RCC 7860 (cell line): ENCODE measurements at regions not wholly inside any gene's neighbourhood (a gene's known extent, or its start where the extent isn't known, plus 50 kb on each side); places are given as distances from the start of the nearest gene placed in this dataset.
"Not testable (repeated sequence)": the region's sequence is repeated elsewhere in the genome, so short reads cannot be mapped to it uniquely, and the experiment has no call there.

ENCODE experiments used
- DNase-seq: peaks from one replicate; pipeline ENCODE4 v3.0.0-alpha.2; 2015; ENCODE audit warnings: low spot score
- FAIRE-seq: peaks from 2 replicates; lab custom pipeline; 2012; peaks lifted over from hg19 to GRCh38; lab: Jason Lieb, UNC

DNA sequence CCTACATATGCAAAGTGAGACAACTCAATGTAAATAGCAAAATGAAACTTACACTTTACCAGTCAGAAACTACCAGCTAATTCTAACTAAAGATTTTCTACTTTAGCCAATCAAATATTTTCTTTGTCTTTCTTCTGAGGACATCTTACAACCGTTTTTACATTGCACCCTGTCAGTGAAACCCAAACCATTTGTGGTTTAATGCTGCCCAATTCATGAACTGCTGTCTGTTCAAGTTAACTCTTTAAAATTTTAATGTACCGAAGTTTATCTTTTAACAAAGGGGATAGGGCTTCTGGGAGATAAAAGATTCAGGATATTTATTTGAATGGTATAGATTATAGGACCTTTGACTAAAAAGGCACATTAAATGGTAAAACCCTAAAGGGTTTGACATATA is 121.3 kb upstream of the HDDC2 start:
- DNase-seq: no peak
- FAIRE-seq: no peak

DNA sequence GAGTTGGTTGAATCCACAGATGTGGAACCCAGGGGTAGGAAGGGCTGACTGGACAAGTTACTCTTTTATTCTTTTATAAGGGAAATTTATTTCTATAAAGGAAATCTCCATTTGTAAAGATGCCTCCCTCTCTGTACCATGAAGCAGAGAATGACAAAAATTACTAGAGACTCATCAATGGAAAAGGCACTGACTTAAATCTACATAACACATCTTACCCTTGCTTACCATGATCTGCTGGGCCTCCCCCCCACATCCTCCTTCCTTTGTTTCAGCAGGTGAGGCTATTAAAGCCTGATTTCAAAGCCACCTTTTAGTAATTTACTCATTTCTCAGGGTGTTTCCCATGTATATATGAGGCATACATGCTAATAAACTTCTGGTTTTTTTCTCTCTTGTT is 130.2 kb upstream of the HDDC2 start:
- no peak for FAIRE-seq
- DNase-seq: no peak

DNA sequence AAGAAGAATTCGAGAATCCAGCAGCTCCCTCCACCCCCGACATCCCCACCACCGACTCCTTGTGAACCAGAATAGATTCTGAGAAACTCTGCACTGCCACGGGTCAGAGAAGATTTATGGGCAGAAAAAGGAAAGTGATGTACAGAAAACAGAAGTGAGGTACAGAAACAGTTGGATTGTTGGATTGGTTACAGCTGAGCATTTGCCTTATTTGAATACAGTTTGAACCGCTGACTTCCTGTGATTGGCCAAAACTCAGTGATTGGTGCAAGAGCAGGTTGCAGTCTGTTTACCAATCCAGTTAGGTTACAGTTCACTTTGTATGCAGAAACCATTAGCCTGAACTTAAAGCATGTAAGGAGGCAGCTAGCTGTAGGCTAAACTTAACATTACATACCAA is 131.2 kb upstream of the HDDC2 start:
- DNase-seq (no peak), FAIRE-seq (no peak)

DNA sequence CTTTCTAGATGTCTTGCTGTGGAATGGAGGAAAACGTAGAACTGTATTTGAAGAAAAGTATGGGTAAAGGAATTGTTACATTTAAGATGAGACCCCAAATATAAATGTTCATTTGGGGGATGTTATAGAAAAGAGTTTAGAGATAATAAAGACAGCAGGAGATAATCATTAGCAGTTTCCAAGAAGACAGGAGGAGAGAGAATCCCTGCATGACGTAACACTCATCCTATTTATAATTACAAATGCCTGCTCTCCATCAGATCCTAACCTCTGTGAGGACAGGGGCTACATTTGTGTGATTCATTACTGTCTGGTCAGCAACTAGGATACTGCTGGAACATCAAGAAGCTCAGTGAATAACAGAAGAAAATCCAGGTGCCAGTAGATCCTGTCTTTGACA is 133.0 kb upstream of the HDDC2 start:
- DNase-seq (no peak), FAIRE-seq (no peak)

DNA sequence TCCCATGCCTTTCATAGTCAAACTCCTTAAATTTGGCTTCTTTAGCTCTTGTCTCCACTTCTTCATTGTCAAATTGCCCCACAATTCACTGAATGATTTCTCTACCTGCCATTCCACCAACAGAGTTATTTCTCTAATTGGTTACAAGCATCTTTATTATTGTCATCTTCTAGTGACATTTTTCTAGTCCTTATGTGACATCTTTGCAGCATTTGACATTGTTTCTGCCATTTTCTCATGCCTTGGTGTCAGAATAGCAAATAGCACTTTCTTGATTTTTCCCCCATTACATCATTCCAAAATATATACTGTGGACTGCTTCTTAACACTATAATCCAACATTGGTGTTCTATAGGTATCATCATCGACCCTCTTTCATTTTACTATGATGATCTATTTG is 137.7 kb upstream of the HDDC2 start:
- FAIRE-seq: no peak
- no peak for DNase-seq

DNA sequence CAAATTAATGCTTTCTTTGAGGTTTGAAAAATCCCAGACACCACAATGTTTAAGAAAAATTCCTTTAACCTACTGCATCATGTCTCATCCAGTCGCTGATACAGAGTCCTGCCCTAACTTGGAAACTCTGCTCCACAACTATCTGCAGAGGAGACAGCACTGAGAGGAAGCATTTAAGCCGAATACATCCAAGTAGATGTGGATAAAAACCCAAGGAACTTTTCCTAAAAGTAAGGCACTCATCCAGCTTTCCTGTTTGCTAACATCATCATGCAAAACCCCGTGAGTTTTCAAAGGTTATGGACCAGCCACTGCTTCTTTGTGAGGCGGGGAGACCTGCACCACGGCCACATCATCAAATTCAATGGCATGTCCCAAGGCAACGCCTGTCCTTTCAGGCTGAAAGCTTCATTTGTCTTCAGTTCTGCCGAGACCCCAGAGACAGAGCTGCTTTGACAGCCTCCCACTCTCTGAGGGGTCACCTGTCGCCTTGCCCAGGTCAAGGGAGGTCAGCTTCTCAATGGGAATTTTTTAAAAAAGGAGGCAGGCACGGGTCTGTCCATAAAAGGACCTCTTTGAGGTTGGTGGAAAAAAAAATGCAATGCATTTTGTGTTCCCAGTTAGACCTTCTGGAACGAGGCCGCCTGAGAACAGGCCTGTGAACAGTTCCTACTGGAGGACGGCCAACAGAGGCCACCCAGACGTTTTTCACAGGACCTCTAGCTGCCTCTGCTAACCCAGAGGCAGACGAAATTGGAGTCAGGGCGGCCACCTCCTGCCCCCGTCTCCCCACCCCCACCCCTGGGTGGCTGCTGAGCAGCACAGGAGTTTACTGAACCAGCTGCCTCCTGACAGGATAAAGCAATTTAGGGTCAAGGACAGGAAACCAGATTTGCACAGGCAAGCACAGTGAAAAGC is 142.5 kb upstream of the HDDC2 start:
- FAIRE-seq: no peak
- DNase-seq: no peak

DNA sequence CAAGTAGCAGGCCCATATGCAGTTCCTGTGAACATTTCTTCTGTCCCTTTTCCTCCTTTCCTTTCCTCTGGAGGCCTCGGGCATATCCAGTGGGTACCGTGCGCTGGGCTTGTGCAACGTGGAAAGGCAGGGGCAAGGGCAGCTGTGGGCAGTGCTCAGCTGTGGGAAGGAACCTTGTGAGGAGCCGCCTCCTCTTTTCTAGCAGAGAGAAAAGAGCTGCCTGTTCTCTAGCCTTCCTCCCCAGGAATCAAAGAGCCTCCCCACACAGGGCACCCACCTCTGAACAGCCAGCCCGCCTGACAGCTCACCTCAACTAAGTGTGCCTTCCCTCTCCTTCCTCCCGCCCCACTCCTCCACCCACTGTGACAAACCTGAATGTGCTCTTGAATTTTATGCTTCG is 143.3 kb upstream of the HDDC2 start:
- DNase-seq (no peak), FAIRE-seq (no peak)

DNA sequence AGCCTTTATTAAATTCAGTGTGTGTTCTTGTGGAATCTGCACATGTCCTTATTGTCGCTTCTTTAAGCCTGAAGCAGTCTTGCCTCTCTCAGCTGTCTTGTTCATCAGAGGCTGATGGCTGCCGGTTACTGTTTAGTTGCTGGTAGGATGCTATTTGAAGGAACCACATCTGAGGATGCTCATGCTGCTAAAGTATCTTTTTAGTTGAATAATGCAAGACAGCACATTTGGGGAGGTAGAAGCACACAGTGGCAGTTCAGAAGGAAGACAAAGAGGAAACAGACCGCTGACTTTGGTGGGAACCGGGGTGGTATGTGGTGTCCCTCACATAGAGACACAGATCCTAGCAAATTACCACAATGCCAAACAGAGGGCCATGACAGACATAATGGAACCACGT is 144.2 kb upstream of the HDDC2 start:
- FAIRE-seq (no peak), DNase-seq (no peak)

DNA sequence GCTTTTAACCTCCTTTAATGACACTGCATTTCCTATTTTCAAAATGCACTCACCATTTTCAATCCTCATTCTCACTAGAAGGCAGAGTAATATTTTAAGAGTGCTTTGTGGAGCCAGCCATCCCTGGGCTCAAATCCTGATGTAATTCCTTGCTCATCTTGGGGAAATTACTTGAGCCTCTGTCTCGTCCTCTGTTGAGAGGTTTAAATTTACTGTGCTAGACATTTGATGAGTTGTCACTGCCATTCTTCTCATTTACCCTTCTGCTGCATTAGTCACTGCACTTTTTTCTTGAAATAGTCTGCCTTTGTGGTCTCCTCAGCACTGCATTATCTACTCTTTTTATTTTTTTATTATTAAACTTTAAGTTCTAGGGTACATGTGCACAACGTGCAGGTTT is 150.0 kb upstream of the HDDC2 start:
- no peak for DNase-seq
- no peak for FAIRE-seq

DNA sequence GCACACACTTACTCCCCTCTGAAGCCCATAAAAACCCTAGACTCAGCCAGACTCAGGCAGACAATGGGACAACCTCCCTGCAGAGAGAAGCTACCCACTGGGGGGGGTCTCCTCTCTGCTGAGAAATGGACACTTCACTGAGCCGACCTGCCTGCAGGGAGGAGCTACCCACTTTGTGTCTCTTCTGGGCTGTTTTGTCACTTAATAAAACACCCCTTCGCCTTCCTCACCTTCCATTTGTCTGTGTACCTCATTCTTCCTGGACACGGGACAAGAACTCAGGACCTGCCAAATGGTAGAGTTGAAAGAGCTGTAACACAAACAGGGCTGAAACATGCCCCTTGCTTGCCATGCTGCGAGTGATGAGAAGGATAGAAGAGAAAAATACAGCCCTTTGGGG is 151.7 kb upstream of the HDDC2 start:
- FAIRE-seq: no peak

DNA sequence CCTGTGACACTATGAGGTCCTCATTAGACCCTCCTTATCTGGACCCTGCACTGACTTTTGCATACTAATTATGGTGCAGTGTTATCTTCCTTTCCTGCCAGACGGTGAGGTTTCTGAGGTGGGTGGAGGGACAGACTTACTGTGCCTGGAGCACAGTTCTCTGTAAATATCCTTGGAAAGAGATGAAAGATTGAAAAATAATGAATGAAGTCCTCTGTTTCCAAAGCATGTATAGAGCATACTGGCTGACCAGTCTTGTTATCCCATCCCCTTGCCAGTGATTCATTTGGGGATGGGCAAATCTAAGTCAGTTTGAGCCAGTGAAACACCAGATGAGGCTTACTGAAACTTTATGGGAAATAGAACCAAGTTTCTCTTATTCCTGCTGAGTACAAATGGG is 152.6 kb upstream of the HDDC2 start:
- DNase-seq (no peak), FAIRE-seq (no peak)

More for the DNA sequence above, 151.7 kb upstream of the HDDC2 start:
- no peak for DNase-seq

DNA sequence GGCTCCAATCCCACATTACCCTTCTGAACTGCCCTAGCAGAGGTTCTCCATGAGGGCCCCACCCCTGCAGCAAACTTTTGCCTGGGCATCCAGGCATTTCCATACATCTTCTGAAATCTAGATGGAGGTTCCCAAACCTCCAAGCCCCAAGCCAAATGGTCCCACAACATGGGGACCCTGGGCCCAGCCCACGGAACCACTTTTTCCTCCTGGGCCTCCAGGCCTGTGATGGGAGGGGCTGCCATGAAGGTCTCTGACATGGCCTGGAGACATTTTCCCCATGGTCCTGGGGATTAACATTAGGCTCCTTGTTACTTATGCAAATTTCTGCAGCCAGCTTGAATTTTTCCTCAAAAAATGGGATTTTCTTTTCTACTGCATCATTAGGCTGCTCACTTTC is 156.7 kb upstream of the HDDC2 start:
- FAIRE-seq, DNase-seq: not testable (repeated sequence)

DNA sequence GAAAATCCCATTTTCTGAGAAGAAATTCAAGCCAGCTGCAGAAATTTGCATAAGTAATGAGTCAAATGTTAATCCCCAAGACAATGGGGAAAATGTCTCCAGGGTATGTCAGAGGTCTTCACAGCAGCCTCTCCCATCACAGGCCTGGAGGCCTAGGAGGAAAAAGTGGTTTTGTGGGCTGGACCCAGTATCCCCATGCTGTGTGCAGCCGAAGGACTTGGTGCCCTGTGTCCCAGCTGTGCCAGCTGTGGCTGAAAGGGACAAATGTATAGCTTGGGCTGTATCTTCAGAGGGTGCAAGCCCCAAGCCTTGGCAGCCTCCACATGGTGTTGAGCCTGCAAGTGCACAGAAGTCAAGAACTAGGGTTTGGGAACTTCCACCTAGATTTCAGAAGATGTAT is 163.6 kb upstream of the HDDC2 start:
- not testable (repeated sequence) for DNase-seq, FAIRE-seq

DNA sequence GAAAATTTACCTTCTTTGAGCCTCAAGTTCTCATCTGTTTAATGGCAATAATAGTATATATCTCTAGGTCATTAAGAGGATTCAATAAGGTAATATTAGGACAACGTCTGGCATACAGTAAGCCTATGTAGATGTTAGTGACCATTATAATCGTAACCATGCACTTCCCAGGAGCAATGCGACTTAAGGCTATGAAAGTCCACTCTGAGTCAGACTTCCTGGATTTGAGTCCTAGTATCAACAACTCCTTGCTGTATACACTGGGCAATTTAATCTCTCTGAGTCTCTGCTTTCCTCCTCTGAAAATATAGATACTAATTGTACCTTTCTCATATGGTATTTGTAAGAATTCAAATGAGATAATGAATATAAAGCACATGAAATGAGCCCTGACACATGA is 168.1 kb upstream of the HDDC2 start:
- no peak for DNase-seq
- no peak for FAIRE-seq

DNA sequence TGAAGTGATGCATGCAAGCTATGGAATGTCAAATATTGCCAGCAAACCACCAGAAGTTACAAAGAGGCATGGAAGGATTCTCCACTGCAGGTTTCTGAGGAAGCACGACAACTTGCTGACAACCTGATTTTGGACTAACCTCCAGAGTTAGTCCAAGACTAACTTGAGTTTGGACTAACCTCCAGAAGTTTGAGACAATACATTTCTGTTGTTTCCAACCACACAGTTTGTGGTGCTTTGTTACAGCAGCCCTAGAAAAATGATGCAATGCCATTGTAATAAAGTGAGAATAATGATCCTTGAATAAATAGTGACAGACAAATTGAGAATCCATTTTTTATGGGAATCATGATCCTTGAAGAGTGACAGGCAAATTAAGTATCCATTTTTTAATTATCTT is 169.9 kb upstream of the HDDC2 start:
- no peak for FAIRE-seq

DNA sequence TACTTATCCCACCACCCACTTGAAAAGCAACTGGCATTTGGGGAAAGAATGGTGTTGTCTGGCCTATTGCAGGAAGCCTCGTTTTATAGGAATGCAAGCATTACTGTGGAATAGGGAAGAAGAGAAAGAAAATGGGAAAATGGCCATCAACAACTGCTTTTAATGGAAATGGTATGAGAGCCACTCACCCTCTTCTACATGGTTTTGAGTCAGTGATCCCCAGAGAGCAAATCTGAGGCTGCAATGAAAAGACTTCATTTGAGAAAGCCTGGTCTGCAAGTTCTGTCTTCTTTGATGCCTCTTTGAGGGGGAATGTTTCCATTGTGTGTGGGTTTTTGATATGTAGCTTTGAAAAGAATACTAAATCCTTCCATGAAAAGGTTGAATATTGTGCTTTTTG is 172.3 kb upstream of the HDDC2 start:
- FAIRE-seq (no peak), DNase-seq (no peak)

More for the DNA sequence above, 169.9 kb upstream of the HDDC2 start:
- DNase-seq: no peak

DNA sequence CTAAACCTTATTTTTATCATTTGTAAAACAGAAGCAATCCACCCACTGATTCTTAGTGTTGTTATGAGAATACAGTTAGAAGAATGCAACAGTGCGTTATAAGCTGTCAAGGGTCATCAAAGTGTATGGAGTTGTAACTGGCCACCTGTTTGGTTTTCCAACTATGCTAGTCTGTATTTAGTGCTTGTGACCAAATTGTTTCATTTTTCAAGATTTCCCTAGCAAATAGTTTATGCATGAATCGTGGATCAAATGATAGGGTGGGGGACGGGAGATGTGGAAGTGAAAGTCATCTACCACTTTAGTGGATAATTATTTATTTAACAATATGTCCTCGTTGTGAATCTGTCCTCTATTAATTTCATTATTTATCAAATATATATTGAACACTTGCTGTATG is 175.4 kb upstream of the HDDC2 start:
- no peak for DNase-seq
- FAIRE-seq: no peak

DNA sequence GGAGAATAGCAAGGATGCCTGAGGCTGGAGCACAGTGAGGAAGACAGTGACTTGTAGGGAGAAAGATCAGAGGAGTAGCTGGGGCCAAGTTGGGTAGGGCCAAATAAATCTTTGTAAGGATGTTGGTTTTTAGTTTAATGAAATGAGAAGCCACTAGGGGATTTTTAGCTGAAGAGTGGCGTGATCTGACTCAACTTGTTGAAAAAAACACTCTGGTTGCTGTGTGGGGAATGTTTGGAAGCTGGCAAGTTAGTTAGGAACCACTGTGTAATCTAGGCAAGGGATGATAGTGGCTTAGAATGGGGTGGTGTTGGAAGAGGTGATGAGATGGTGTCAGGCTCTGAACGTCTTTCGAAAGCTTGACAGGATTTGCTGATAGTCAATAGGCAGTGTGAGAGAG is 176.1 kb upstream of the HDDC2 start:
- no peak for DNase-seq
- no peak for FAIRE-seq

DNA sequence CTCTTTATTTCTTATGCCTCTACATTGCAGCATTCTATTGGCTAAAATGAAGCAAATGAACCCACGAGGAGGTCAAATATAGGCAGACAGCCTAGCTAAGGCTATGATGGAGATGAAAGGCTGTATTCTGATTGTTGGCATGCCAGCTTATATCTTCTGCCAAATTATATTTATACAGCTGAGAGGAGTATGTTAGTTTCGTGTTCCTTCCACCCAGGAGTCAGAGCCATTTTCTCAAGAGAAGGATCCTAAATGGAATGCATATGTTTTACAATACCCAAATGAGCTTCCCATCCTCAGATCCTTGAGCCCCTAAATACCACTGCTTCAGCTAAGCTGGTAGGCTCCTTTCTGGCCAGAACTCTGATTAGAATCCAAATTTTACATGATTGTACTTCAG is 178.4 kb upstream of the HDDC2 start:
- FAIRE-seq: no peak

DNA sequence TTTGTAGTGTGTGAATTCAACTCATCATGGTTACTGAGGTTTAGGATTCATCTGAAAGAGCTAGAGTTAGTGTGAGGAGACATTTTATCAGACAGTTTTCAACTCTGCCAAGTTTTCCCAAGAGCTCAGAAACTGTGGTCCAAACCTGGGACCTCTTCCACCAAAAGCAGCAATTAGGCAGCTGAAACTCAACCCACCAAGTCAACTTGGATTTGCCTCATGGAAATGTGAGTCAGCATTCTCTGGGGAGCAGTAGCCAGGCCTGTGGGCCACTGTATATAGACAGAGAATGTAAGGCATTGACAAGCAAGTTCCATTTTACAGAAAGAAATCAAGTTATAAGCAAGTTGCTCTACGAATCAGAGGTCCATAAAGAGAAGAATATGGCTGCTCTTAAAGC is 178.8 kb upstream of the HDDC2 start:
- FAIRE-seq: no peak
- DNase-seq: no peak

More for the DNA sequence above, 178.4 kb upstream of the HDDC2 start:
- DNase-seq: no peak

DNA sequence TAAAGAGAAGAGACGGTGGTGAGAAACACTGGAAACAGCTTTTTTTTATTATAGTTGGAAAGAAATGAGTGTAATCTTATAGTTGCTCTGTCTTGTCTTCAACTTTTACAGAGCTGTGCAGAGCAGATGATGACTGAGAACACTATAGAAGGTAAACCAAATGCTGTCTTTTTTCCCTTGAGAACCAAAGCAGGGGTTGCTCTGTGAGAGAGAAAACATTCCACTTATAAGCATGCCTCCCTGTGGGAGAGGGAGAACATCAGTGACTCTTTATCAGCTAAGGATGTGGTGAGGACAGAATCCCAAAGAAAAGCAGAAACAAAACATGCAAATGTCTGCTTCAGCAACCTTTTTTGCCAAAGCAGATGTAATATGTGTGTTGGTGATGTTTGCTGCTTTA is 179.3 kb upstream of the HDDC2 start:
- DNase-seq (no peak), FAIRE-seq (no peak)

DNA sequence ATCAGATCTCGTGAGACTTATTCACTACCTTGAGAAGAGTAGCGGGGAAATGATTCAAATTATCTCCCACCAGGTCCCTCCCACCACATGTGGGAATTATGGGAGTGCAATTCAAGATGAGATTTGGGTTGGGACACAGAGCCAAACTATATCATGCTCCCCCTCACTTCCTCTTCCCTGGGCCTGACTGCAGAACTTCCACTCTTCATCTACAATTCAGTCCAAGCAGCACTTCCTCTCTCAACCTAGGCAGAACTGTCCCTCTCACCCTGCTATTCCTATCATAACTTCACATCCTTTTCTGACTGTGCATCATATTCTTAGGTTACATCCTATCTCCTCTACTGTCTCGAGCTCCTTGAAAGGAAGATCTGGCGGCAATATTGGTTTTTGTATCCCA is 184.0 kb upstream of the HDDC2 start:
- no peak for DNase-seq

DNA sequence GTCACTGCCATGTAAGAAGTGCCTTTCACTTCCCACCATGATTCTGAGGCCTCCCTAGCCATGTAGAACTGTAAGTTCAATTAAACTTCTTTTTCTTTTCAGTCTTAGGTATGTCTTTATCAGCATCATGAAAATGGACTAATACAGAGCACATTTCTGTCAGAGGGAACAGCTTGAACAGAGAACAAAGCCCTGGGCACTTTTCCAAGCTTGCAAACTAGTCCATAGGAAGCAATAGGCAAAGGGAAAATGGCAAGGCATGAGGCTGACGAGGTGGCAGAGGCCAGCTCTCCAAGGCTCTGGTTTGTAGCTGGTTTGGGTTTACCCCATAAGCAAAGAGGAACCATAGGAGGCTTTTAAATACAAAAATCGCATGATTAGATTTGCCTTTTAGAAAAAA is 185.1 kb upstream of the HDDC2 start:
- FAIRE-seq (no peak), DNase-seq (no peak)

More for the DNA sequence above, 184.0 kb upstream of the HDDC2 start:
- FAIRE-seq: no peak
